ENCODE measurements at regions not wholly inside any gene's neighbourhood (a gene's known extent, or its start where the extent isn't known, plus 50 kb on each side); places are given as distances from the start of the nearest gene placed in this dataset.

GRCh38 chr5:121008041-121008440, 543.9 kb downstream of the PRR16 start:
- no peak for TF ChIP-seq EP400 (IDR thresholded peaks at IDR 0.05)
- TF ChIP-seq HOMEZ (CRISPR knock-in tag; IDR thresholded peaks at IDR 0.05), result no peak
- TF ChIP-seq BCL6 (CRISPR knock-in tag; IDR thresholded peaks at IDR 0.05), result no peak
- TF ChIP-seq SRSF3 (IDR thresholded peaks at IDR 0.05; ENCODE audit: insufficient read depth, low read length), result no peak
- no peak for TF ChIP-seq VEZF1 (CRISPR knock-in tag; IDR thresholded peaks at IDR 0.05)
- TF ChIP-seq CHAMP1 (IDR thresholded peaks at IDR 0.05), result no peak
- no peak for TF ChIP-seq BDP1 (IDR thresholded peaks at IDR 0.05; ENCODE audit: insufficient read depth, insufficient read length)
- no peak for TF ChIP-seq ZBTB34 (CRISPR knock-in tag; IDR thresholded peaks at IDR 0.05)
- no peak for TF ChIP-seq ZNF717 (CRISPR knock-in tag; IDR thresholded peaks at IDR 0.05)
- TF ChIP-seq SP1 (CRISPR knock-in tag; IDR thresholded peaks at IDR 0.05), result no peak
- no TSS peak for BruUV-seq (replicated peaks)

More at GRCh38 chr5:121008041-121008440, 543.9 kb downstream of the PRR16 start:
- no peak for ATAC-seq
- CTCF ChIA-PET (ENCODE audit: low intra/inter-chr PET ratio), result no interaction called here
- DNase-seq (ENCODE audit: extremely low read depth in 1 of 4, low spot score in 3 of 4), result no peak
- Histone ChIP-seq H3K4me2 (ENCODE audit: insufficient read depth, low read length) (no peak overlapping the region), H2AFZ (ENCODE audit: low read depth, low read length) (no peak overlapping the region), H3K4me1 (replicated peaks in 1 of 2; ENCODE audit: control insufficient read depth in 2 of 2, insufficient read depth in 2 of 2, low read length in 2 of 2) (no peaks in the 10 kb centered on the region), H3K79me2 (ENCODE audit: control insufficient read depth, insufficient read depth, low read length) (no peaks in the 10 kb centered on the region), H3K4me3 (no peak overlapping the region), H3K9ac (ENCODE audit: insufficient read depth in 1 of 2, low read depth in 2 of 2, low read length in 2 of 2) (no peak overlapping the region), H3K9me1 (ENCODE audit: control insufficient read depth, insufficient read depth, low read length) (no peaks in the 10 kb centered on the region), H3K36me3 (ENCODE audit: control insufficient read depth, insufficient read depth, low read length) (no peaks in the 10 kb centered on the region), H4K20me1 (replicated peaks; ENCODE audit: control insufficient read depth, insufficient read depth, low read length) (no peaks in the 10 kb centered on the region), H3K9me3 (replicated peaks; ENCODE audit: control insufficient read depth, insufficient read depth, low read depth, low read length) (no peaks in the 10 kb centered on the region; the same call in 1 of the 2 replicates), H3K27ac (ENCODE audit: extremely low read depth, low read depth, low read length) (no peak overlapping the region), H3K27me3 (ENCODE audit: control insufficient read depth in 2 of 2, insufficient read depth in 2 of 2, low read length in 2 of 2) (no peaks in the 10 kb centered on the region)
- 0% methylated on average over 1 of the region's 1 CpG for WGBS (ENCODE audit: insufficient coverage, low coverage, missing lambda C conversion rate)
- POLR2A ChIA-PET, result no interaction called here
- in situ Hi-C loops (cut with MboI), result no loop called here
- intact Hi-C loops (cut with micrococcal nuclease), result no loop called here
- no peak for FAIRE-seq

All from K562 (cell line).